ENCODE measurements at regions not wholly inside any gene's neighbourhood (a gene's known extent, or its start where the extent isn't known, plus 50 kb on each side); places are given as distances from the start of the nearest gene placed in this dataset.

- TF ChIP-seq CTCF (IDR thresholded peaks at IDR 0.05; ENCODE audit: poor library complexity) (no peak), EZH2 (IDR thresholded peaks at IDR 0.05; ENCODE audit: borderline replicate concordance) (no peak), EZH2phosphoT487 (IDR thresholded peaks at IDR 0.05; ENCODE audit: low read depth, severe bottlenecking, unreplicated experiment) (no peak)
Observed at GRCh38 chr2:71851094-71851750, 296.4 kb downstream of the CYP26B1 start.

Data from hepatocyte (in vitro differentiated cells).